GM18909 (cell line): ENCODE measurements at regions not wholly inside any gene's neighbourhood (a gene's known extent, or its start where the extent isn't known, plus 50 kb on each side); places are given as distances from the start of the nearest gene placed in this dataset.
"Not testable (repeated sequence)": the region's sequence is repeated elsewhere in the genome, so short reads cannot be mapped to it uniquely, and the experiment has no call there.

Source experiments
- ATAC-seq: cut with Tn5 transposase; IDR thresholded peaks from one replicate; pipeline ENCODE4 v1.9.1; 2021; ENCODE audit warnings: mild to moderate bottlenecking; ENCODE audit not compliant: unreplicated experiment, poor library complexity

GRCh38 chr6:169023161-169023874 is 230.3 kb downstream of the THBS2 start:
- no peak for ATAC-seq

- ATAC-seq: no peak
Observed at GRCh38 chr6:169022079-169022478, 231.6 kb downstream of the THBS2 start.

GRCh38 chr6:169020821-169021220 is 232.8 kb downstream of the THBS2 start:
- ATAC-seq: no peak

- ATAC-seq: no peak
Observed at GRCh38 chr6:169019727-169020491, 233.7 kb downstream of the THBS2 start.

- no peak for ATAC-seq
Observed at GRCh38 chr6:169019111-169019510, 234.5 kb downstream of the THBS2 start.

GRCh38 chr6:169016758-169017157 is 236.9 kb downstream of the THBS2 start:
- no peak for ATAC-seq

- no peak for ATAC-seq
Observed at GRCh38 chr6:169014211-169015197, 239.1 kb downstream of the THBS2 start.

GRCh38 chr6:169009628-169010027 is 244.0 kb downstream of the THBS2 start:
- ATAC-seq: no peak

- ATAC-seq: no peak
Observed at GRCh38 chr6:169008641-169009257, 244.9 kb downstream of the THBS2 start.

- no peak for ATAC-seq
Observed at GRCh38 chr6:169005166-169005565, 248.5 kb downstream of the THBS2 start.

GRCh38 chr6:169000022-169000421 is 253.6 kb downstream of the THBS2 start:
- no peak for ATAC-seq

- ATAC-seq: no peak
Observed at GRCh38 chr6:168999392-168999791, 254.3 kb downstream of the THBS2 start.

GRCh38 chr6:168996356-168996625 is 257.4 kb downstream of the THBS2 start:
- no peak for ATAC-seq

GRCh38 chr6:168995526-168996355 is 257.9 kb downstream of the THBS2 start:
- ATAC-seq: no peak

GRCh38 chr6:168994956-168995355 is 258.7 kb downstream of the THBS2 start:
- no peak for ATAC-seq

- no peak for ATAC-seq
Observed at GRCh38 chr6:168992446-168993144, 261.1 kb downstream of the THBS2 start.

GRCh38 chr6:168991695-168992094 is 262.0 kb downstream of the THBS2 start:
- ATAC-seq: not testable (repeated sequence)

GRCh38 chr6:168990019-168990751 is 263.5 kb downstream of the THBS2 start:
- no peak for ATAC-seq
